Esophagus muscularis mucosa (tissue), 3 donors: ENCODE measurements at regions not wholly inside any gene's neighbourhood (a gene's known extent, or its start where the extent isn't known, plus 50 kb on each side); places are given as distances from the start of the nearest gene placed in this dataset.

Source experiments
- CTCF ChIP-seq, 3 experiments: fragments of 200-600 bp in 2 of 3; fragments of 450-650 bp in 1 of 3; sonication (generic) in 2 of 3; IDR thresholded peaks; one replicate each; pipeline ENCODE4 v1.5.1; 2017 to 2019; ENCODE audit warnings: antibody characterized with exemption in 3 of 3, mild to moderate bottlenecking in 2 of 3, moderate library complexity in 1 of 3
- POLR2AphosphoS5 ChIP-seq, 2 donors: sonication (generic); formaldehyde crosslinking; IDR thresholded peaks; one replicate each; pipeline ENCODE4 v1.6.1; 2017; ENCODE audit warnings: antibody characterized with exemption in 2 of 2

- TF ChIP-seq CTCF (IDR thresholded peaks at IDR 0.05): no peak
- TF ChIP-seq POLR2AphosphoS5 (IDR thresholded peaks at IDR 0.05): no peak
These were observed 175.6 kb downstream of the SUCLG1 start for GRCh38 chr2:84283506-84283905.
